ENCODE measurements at regions not wholly inside any gene's neighbourhood (a gene's known extent, or its start where the extent isn't known, plus 50 kb on each side); places are given as distances from the start of the nearest gene placed in this dataset.

- ChIA-PET CTCF (ENCODE audit: partially characterized antibody) (no interaction called here), POLR2A (ENCODE audit: partially characterized antibody) (no interaction called here)
- Mint-ChIP-seq H3K27ac (no peak overlapping the region), H3K9me3 (peaks cover 0 to 9% (median 5%) of the 10 kb centered on the region in 8 donors), H3K4me1 (no peaks in the 10 kb centered on the region), H3K36me3 (no peaks in the 10 kb centered on the region), H3K27me3 (no peaks in the 10 kb centered on the region), H3K4me3 (no peak overlapping the region)
- H3K4me1 ChIP-seq (ENCODE audit: insufficient read depth, low read length): no peaks in the 10 kb centered on the region
- no peaks in the 10 kb centered on the region for H3K36me3 ChIP-seq (ENCODE audit: insufficient read depth, low read length)
- no peaks in the 10 kb centered on the region for H3K9me3 ChIP-seq (ENCODE audit: control insufficient read depth in 1 of 2, low read length in 2 of 2)
- no peak for DNase-seq
- H3K27me3 ChIP-seq (ENCODE audit: insufficient read depth, low read length): no peaks in the 10 kb centered on the region
- no peak overlapping the region for H3K4me3 ChIP-seq (ENCODE audit: low read length in 2 of 2)
- H3K27ac ChIP-seq (ENCODE audit: low read depth, low read length): no peak overlapping the region
- intact Hi-C loops (cut with micrococcal nuclease): no loop called here
Observed at GRCh38 chr5:106957336-106957735, 713.4 kb downstream of the EFNA5 start.

DNA sequence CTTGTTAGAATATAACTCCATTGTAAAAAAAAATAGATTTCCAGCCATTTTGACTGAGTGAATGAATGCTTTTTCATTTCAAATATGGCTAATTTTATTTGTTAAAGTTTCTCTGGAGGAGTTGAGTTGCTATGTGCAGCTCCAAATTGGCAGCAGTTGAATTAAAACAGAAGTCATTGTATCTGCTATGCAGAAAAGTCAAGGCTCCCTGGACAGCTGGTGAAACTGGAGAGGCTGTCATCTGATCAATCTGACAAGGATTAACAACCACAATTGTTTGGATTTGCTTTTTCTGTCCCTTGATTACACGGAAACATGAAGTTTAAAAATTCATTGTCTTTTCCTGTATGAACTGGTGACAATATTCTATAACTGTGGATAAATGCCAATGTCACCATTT lies 713.9 kb downstream of the EFNA5 start:
- Mint-ChIP-seq H3K27ac (no peak overlapping the region), H3K4me3 (no peak overlapping the region), H3K9me3 (peaks cover 0 to 7% (median 5%) of the 10 kb centered on the region in 8 donors), H3K4me1 (no peaks in the 10 kb centered on the region), H3K36me3 (no peaks in the 10 kb centered on the region), H3K27me3 (no peaks in the 10 kb centered on the region)
- intact Hi-C loops (cut with micrococcal nuclease): no loop called here
- Histone ChIP-seq H3K9me3 (ENCODE audit: control insufficient read depth in 1 of 2, low read length in 2 of 2) (no peaks in the 10 kb centered on the region), H3K4me3 (ENCODE audit: low read length in 2 of 2) (no peak overlapping the region), H3K27ac (ENCODE audit: low read depth, low read length) (no peak overlapping the region), H3K4me1 (ENCODE audit: insufficient read depth, low read length) (no peaks in the 10 kb centered on the region), H3K27me3 (ENCODE audit: insufficient read depth, low read length) (no peaks in the 10 kb centered on the region), H3K36me3 (ENCODE audit: insufficient read depth, low read length) (no peaks in the 10 kb centered on the region)
- CTCF ChIA-PET (ENCODE audit: partially characterized antibody): no interaction called here
- no peak for DNase-seq
- POLR2A ChIA-PET (ENCODE audit: partially characterized antibody): no interaction called here

- CTCF ChIA-PET (ENCODE audit: partially characterized antibody): no interaction called here
- H3K9me3 Mint-ChIP-seq: peaks cover 0 to 7% (median 5%) of the 10 kb centered on the region in 8 donors
- no peaks in the 10 kb centered on the region for H3K27me3 ChIP-seq (ENCODE audit: insufficient read depth, low read length)
- no peak overlapping the region for H3K4me3 Mint-ChIP-seq
- H3K4me1 ChIP-seq (ENCODE audit: insufficient read depth, low read length): no peaks in the 10 kb centered on the region
- H3K27ac ChIP-seq (ENCODE audit: low read depth, low read length): no peak overlapping the region
- intact Hi-C loops (cut with micrococcal nuclease): no loop called here
- no peak overlapping the region for H3K27ac Mint-ChIP-seq
- H3K27me3 Mint-ChIP-seq: no peaks in the 10 kb centered on the region
- H3K4me3 ChIP-seq (ENCODE audit: low read length in 2 of 2): no peak overlapping the region
- no peaks in the 10 kb centered on the region for H3K36me3 Mint-ChIP-seq
- H3K9me3 ChIP-seq (ENCODE audit: control insufficient read depth in 1 of 2, low read length in 2 of 2): no peaks in the 10 kb centered on the region
- DNase-seq: no peak
- H3K36me3 ChIP-seq (ENCODE audit: insufficient read depth, low read length): no peaks in the 10 kb centered on the region
- H3K4me1 Mint-ChIP-seq: no peaks in the 10 kb centered on the region
- POLR2A ChIA-PET (ENCODE audit: partially characterized antibody): no interaction called here
Observed at GRCh38 chr5:106956187-106956586, 714.5 kb downstream of the EFNA5 start.

DNA sequence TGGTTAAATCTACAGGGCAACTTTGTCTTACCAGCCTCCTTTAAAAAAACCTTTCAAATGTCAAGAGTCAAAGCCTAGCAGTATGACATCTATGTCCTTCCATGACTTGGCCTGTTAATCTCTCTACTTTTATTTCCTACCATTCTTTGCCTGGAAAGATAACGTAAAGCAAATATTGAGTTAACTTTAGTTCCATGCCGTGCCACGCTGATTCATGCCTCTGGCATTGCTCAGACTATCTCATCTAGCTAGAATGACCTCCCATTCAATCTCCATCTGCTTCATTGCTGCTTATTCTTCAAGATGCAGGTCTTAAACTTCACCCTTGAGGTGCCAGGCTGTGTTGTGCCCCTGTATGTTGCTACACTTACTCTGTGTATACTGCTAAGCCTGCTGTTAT lies 729.8 kb downstream of the EFNA5 start:
- Histone ChIP-seq H3K4me3 (ENCODE audit: low read length in 2 of 2) (no peak overlapping the region), H3K27me3 (ENCODE audit: insufficient read depth, low read length) (no peaks in the 10 kb centered on the region), H3K4me1 (ENCODE audit: insufficient read depth, low read length) (no peaks in the 10 kb centered on the region), H3K36me3 (ENCODE audit: insufficient read depth, low read length) (no peaks in the 10 kb centered on the region), H3K27ac (ENCODE audit: low read depth, low read length) (no peak overlapping the region), H3K9me3 (ENCODE audit: control insufficient read depth in 1 of 2, low read length in 2 of 2) (no peaks in the 10 kb centered on the region)
- Mint-ChIP-seq H3K9me3 (peaks cover 0 to 6% (median under 1%) of the 10 kb centered on the region in 8 donors), H3K4me3 (no peak overlapping the region), H3K4me1 (no peaks in the 10 kb centered on the region), H3K27ac (no peak overlapping the region), H3K36me3 (no peaks in the 10 kb centered on the region), H3K27me3 (no peaks in the 10 kb centered on the region)
- intact Hi-C loops (cut with micrococcal nuclease): no loop called here
- no peak for DNase-seq
- POLR2A ChIA-PET (ENCODE audit: partially characterized antibody): no interaction called here
- CTCF ChIA-PET (ENCODE audit: partially characterized antibody): no interaction called here

DNA sequence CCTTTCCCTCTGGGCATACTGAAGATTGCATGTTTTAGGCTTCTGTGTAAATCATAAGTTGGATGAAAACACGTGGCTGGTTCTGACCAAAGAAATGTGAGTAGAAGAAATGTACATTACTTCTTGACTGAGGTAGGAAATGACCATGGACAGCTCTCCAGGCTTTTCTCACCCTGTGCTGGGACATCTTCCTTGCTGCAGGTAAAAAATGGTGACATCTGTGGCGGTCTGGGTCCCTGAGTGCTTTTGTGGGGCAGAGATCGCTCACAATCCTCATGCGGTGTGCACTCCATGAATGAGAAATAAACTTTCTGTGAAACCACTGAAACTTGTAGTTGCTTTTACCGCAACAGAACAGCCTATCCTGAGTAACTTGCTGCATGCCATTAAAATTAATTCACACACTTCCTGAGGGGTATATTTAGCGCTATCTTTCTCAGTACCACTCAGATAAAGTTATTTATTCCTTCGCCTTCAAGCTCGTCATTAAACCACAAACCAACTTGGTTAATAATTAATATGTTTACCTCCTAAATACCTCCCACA lies 730.4 kb downstream of the EFNA5 start:
- no peaks in the 10 kb centered on the region for H3K9me3 ChIP-seq (ENCODE audit: control insufficient read depth in 1 of 2, low read length in 2 of 2)
- no peaks in the 10 kb centered on the region for H3K27me3 ChIP-seq (ENCODE audit: insufficient read depth, low read length)
- Mint-ChIP-seq H3K27ac (no peak overlapping the region), H3K4me3 (no peak overlapping the region), H3K36me3 (no peaks in the 10 kb centered on the region), H3K27me3 (no peaks in the 10 kb centered on the region), H3K9me3 (peaks cover 0 to 6% (median under 1%) of the 10 kb centered on the region in 8 donors), H3K4me1 (no peaks in the 10 kb centered on the region)
- ChIA-PET CTCF (ENCODE audit: partially characterized antibody) (no interaction called here), POLR2A (ENCODE audit: partially characterized antibody) (no interaction called here)
- no peaks in the 10 kb centered on the region for H3K36me3 ChIP-seq (ENCODE audit: insufficient read depth, low read length)
- DNase-seq: no peak
- H3K4me1 ChIP-seq (ENCODE audit: insufficient read depth, low read length): no peaks in the 10 kb centered on the region
- no peak overlapping the region for H3K27ac ChIP-seq (ENCODE audit: low read depth, low read length)
- no peak overlapping the region for H3K4me3 ChIP-seq (ENCODE audit: low read length in 2 of 2)
- intact Hi-C loops (cut with micrococcal nuclease): no loop called here

DNA sequence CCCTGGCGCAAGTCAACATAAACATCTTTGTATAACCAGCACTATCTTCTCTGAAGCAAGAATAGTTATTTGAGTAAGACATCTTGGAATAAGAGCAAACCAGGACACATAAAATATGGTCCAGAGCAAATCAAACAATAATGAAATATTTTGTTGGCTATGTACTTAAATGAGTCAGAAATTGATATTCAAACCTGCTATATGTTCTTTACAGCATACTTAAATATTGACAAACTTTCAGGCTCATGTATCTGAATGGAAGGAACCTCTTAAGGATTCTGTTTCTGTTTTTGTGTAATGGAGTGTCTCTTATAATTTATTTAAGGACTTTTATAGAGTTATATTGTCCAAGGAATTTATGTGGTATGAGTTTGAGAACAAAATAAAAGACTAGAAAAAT lies 747.3 kb downstream of the EFNA5 start:
- H3K27me3 Mint-ChIP-seq: peaks cover 0 to 1% of the 10 kb centered on the region in 2 donors
- POLR2A ChIA-PET (ENCODE audit: partially characterized antibody): no interaction called here
- H3K4me3 ChIP-seq (ENCODE audit: low read length in 2 of 2): no peak overlapping the region
- H3K36me3 Mint-ChIP-seq: no peaks in the 10 kb centered on the region
- no peaks in the 10 kb centered on the region for H3K9me3 ChIP-seq (ENCODE audit: control insufficient read depth in 1 of 2, low read length in 2 of 2)
- no peak overlapping the region for H3K27ac ChIP-seq (ENCODE audit: low read depth, low read length)
- H3K27me3 ChIP-seq (ENCODE audit: insufficient read depth, low read length): no peaks in the 10 kb centered on the region
- no peaks in the 10 kb centered on the region for H3K4me1 ChIP-seq (ENCODE audit: insufficient read depth, low read length)
- CTCF ChIA-PET (ENCODE audit: partially characterized antibody): no interaction called here
- DNase-seq: no peak
- H3K4me1 Mint-ChIP-seq: no peaks in the 10 kb centered on the region
- intact Hi-C loops (cut with micrococcal nuclease): no loop called here
- H3K36me3 ChIP-seq (ENCODE audit: insufficient read depth, low read length): no peaks in the 10 kb centered on the region
- H3K9me3 Mint-ChIP-seq: peaks cover 0 to 6% (median under 1%) of the 10 kb centered on the region in 8 donors
- no peak overlapping the region for H3K4me3 Mint-ChIP-seq
- H3K27ac Mint-ChIP-seq: no peak overlapping the region

- Mint-ChIP-seq H3K36me3 (no peaks in the 10 kb centered on the region), H3K27me3 (no peaks in the 10 kb centered on the region), H3K27ac (no peak overlapping the region), H3K4me3 (no peak overlapping the region), H3K9me3 (peaks cover 0 to 2% (median 0%) of the 10 kb centered on the region in 8 donors), H3K4me1 (no peaks in the 10 kb centered on the region)
- no peaks in the 10 kb centered on the region for H3K9me3 ChIP-seq (ENCODE audit: control insufficient read depth in 1 of 2, low read length in 2 of 2)
- H3K4me1 ChIP-seq (ENCODE audit: insufficient read depth, low read length): no peaks in the 10 kb centered on the region
- intact Hi-C loops (cut with micrococcal nuclease): no loop called here
- no peak for DNase-seq
- H3K4me3 ChIP-seq (ENCODE audit: low read length in 2 of 2): no peak overlapping the region
- ChIA-PET POLR2A (ENCODE audit: partially characterized antibody) (no interaction called here), CTCF (ENCODE audit: partially characterized antibody) (no interaction called here)
- no peaks in the 10 kb centered on the region for H3K36me3 ChIP-seq (ENCODE audit: insufficient read depth, low read length)
- no peak overlapping the region for H3K27ac ChIP-seq (ENCODE audit: low read depth, low read length)
- H3K27me3 ChIP-seq (ENCODE audit: insufficient read depth, low read length): no peaks in the 10 kb centered on the region
Observed at GRCh38 chr5:106921567-106921966, 749.2 kb downstream of the EFNA5 start.

- no peaks in the 10 kb centered on the region for H3K36me3 Mint-ChIP-seq
- H3K4me3 Mint-ChIP-seq: no peak overlapping the region
- H3K4me1 ChIP-seq (ENCODE audit: insufficient read depth, low read length): no peaks in the 10 kb centered on the region
- intact Hi-C loops (cut with micrococcal nuclease): no loop called here
- DNase-seq: no peak
- H3K27ac Mint-ChIP-seq: no peak overlapping the region
- H3K9me3 Mint-ChIP-seq: peaks cover 0 to 4% (median 0%) of the 10 kb centered on the region in 8 donors
- no peaks in the 10 kb centered on the region for H3K36me3 ChIP-seq (ENCODE audit: insufficient read depth, low read length)
- H3K27ac ChIP-seq (ENCODE audit: low read depth, low read length): no peak overlapping the region
- no peak overlapping the region for H3K4me3 ChIP-seq (ENCODE audit: low read length in 2 of 2)
- H3K27me3 Mint-ChIP-seq: no peaks in the 10 kb centered on the region
- POLR2A ChIA-PET (ENCODE audit: partially characterized antibody): no interaction called here
- no peaks in the 10 kb centered on the region for H3K4me1 Mint-ChIP-seq
- H3K9me3 ChIP-seq (ENCODE audit: control insufficient read depth in 1 of 2, low read length in 2 of 2): no peaks in the 10 kb centered on the region
- CTCF ChIA-PET (ENCODE audit: partially characterized antibody): no interaction called here
- H3K27me3 ChIP-seq (ENCODE audit: insufficient read depth, low read length): no peaks in the 10 kb centered on the region
Observed at GRCh38 chr5:106910486-106910885, 760.3 kb downstream of the EFNA5 start.
